DND-41 (cell line): ENCODE measurements at regions not wholly inside any gene's neighbourhood (a gene's known extent, or its start where the extent isn't known, plus 50 kb on each side); places are given as distances from the start of the nearest gene placed in this dataset.

ENCODE experiments used
- ATAC-seq: fragments of 200-7000 bp; cut with Tn5 transposase; 3 replicates; pipeline ENCODE4 v1.9.1; 2021; ENCODE audit warnings: low read depth; ENCODE audit not compliant: insufficient read depth
- DNase-seq: peaks from one replicate; pipeline ENCODE4 v3.0.0-alpha.2; 2020
- H2AFZ ChIP-seq: 2 replicates; pipeline ENCODE4 v1.6.0; 2012; ENCODE audit warnings: low read depth, low read length
- H3K27ac ChIP-seq: 2 replicates; pipeline ENCODE4 v1.5.1; 2012; ENCODE audit warnings: low read length, inconsistent platforms
- H3K27me3 ChIP-seq: fragments of 200-600 bp; sonication (generic); 2 replicates; pipeline ENCODE4 v1.6.0; 2012; ENCODE audit warnings: low read length, mild to moderate bottlenecking, inconsistent platforms; ENCODE audit not compliant: insufficient read depth, poor library complexity
- H3K36me3 ChIP-seq: 2 replicates; pipeline ENCODE4 v1.5.1; 2012; ENCODE audit warnings: low read length, inconsistent platforms; ENCODE audit not compliant: insufficient read depth
- H3K4me1 ChIP-seq: 2 replicates; pipeline ENCODE4 v1.5.1; 2012; ENCODE audit warnings: mild to moderate bottlenecking, low read length; ENCODE audit not compliant: insufficient read depth
- H3K4me2 ChIP-seq: 2 replicates; pipeline ENCODE4 v1.6.0; 2012; ENCODE audit warnings: mild to moderate bottlenecking, moderate library complexity, low read length, inconsistent platforms; ENCODE audit not compliant: insufficient read depth
- H3K4me3 ChIP-seq, 2 experiments: fragments of 200-600 bp in 1 of 2; shearing (Covaris generic) in 1 of 2; 2 replicates each; pipeline ENCODE4 v1.5.1; 2012 to 2016; ENCODE audit warnings: inconsistent platforms in 2 of 2, low read length in 2 of 2, mild to moderate bottlenecking in 2 of 2, low read depth in 1 of 2, moderate library complexity in 1 of 2
- H3K79me2 ChIP-seq: 2 replicates; pipeline ENCODE4 v1.6.0; 2012; ENCODE audit warnings: low read length, inconsistent platforms; ENCODE audit not compliant: insufficient read depth
- H3K9ac ChIP-seq: 2 replicates; pipeline ENCODE4 v1.6.0; 2012; ENCODE audit warnings: low read depth, mild to moderate bottlenecking, inconsistent platforms, low read length, moderate library complexity
- H3K9me3 ChIP-seq: 2 replicates; pipeline ENCODE4 v1.5.1; 2012; ENCODE audit warnings: low read length, moderate library complexity, mild to moderate bottlenecking, inconsistent platforms; ENCODE audit not compliant: insufficient read depth, severe bottlenecking
- H4K20me1 ChIP-seq: 2 replicates; pipeline ENCODE4 v1.6.0; 2012; ENCODE audit warnings: low read length; ENCODE audit not compliant: insufficient read depth
- CTCF ChIP-seq: IDR thresholded peaks from 2 replicates; pipeline ENCODE4 v1.5.1; 2012; ENCODE audit warnings: borderline replicate concordance, low read length, moderate library complexity, mild to moderate bottlenecking; ENCODE audit not compliant: poor library complexity, severe bottlenecking; ENCODE audit errors: extremely low read depth
- EZH2 ChIP-seq: IDR thresholded peaks from 3 replicates; pipeline ENCODE4 v1.6.1; 2012; ENCODE audit warnings: borderline replicate concordance, low read depth, mild to moderate bottlenecking, moderate library complexity, low read length, inconsistent platforms; ENCODE audit not compliant: severe bottlenecking

- no peaks in the 10 kb centered on the region for H3K79me2 ChIP-seq
- H3K4me2 ChIP-seq, result no peak overlapping the region
- no peak overlapping the region for H2AFZ ChIP-seq
- no peaks in the 10 kb centered on the region for H3K27me3 ChIP-seq
- no peak overlapping the region for H3K4me3 ChIP-seq
- DNase-seq (no peak), ATAC-seq (no peak)
- TF ChIP-seq CTCF, result no peak
- no peak for TF ChIP-seq EZH2
- H3K9ac ChIP-seq, result no peak overlapping the region
- no peaks in the 10 kb centered on the region for H4K20me1 ChIP-seq
- no peaks in the 10 kb centered on the region for H3K4me1 ChIP-seq
- no peaks in the 10 kb centered on the region for H3K9me3 ChIP-seq
- H3K27ac ChIP-seq, result no peak overlapping the region
- H3K36me3 ChIP-seq, result no peaks in the 10 kb centered on the region
Observed at GRCh38 chr1:81560629-81561028, 240.1 kb upstream of the ADGRL2 start.

- DNase-seq (no peak), ATAC-seq (no peak)
- TF ChIP-seq CTCF (no peak), EZH2 (no peak)
- Histone ChIP-seq H3K9ac (no peak overlapping the region), H2AFZ (no peak overlapping the region), H3K4me2 (no peak overlapping the region), H3K9me3 (no peaks in the 10 kb centered on the region), H3K4me3 (no peak overlapping the region), H3K36me3 (no peaks in the 10 kb centered on the region), H4K20me1 (no peaks in the 10 kb centered on the region), H3K27ac (no peak overlapping the region), H3K4me1 (no peaks in the 10 kb centered on the region), H3K79me2 (no peaks in the 10 kb centered on the region), H3K27me3 (no peaks in the 10 kb centered on the region)
Observed at GRCh38 chr1:81559662-81560350, 240.9 kb upstream of the ADGRL2 start.

- Histone ChIP-seq H3K27me3 (no peaks in the 10 kb centered on the region), H3K4me1 (no peaks in the 10 kb centered on the region), H4K20me1 (no peaks in the 10 kb centered on the region), H3K9me3 (no peaks in the 10 kb centered on the region), H3K79me2 (no peaks in the 10 kb centered on the region), H3K4me3 (no peak overlapping the region), H3K4me2 (no peak overlapping the region), H3K27ac (no peak overlapping the region), H3K36me3 (no peaks in the 10 kb centered on the region), H2AFZ (no peak overlapping the region), H3K9ac (no peak overlapping the region)
- no peak for ATAC-seq
- no peak for TF ChIP-seq CTCF
- TF ChIP-seq EZH2, result no peak
- no peak for DNase-seq
Observed at GRCh38 chr1:81558291-81559076, 242.2 kb upstream of the ADGRL2 start.
